HG03342 (cell line): ENCODE measurements at regions not wholly inside any gene's neighbourhood (a gene's known extent, or its start where the extent isn't known, plus 50 kb on each side); places are given as distances from the start of the nearest gene placed in this dataset.
"Not testable (repeated sequence)": the region's sequence is repeated elsewhere in the genome, so short reads cannot be mapped to it uniquely, and the experiment has no call there.

ENCODE experiments used
- ATAC-seq: cut with Tn5 transposase; IDR thresholded peaks from one replicate; pipeline ENCODE4 v1.9.1; 2021; ENCODE audit warnings: mild to moderate bottlenecking, moderate library complexity; ENCODE audit not compliant: unreplicated experiment

- not testable (repeated sequence) for ATAC-seq
Observed at GRCh38 chr4:69013933-69014332, 62.3 kb upstream of the UGT2A3 start.

DNA sequence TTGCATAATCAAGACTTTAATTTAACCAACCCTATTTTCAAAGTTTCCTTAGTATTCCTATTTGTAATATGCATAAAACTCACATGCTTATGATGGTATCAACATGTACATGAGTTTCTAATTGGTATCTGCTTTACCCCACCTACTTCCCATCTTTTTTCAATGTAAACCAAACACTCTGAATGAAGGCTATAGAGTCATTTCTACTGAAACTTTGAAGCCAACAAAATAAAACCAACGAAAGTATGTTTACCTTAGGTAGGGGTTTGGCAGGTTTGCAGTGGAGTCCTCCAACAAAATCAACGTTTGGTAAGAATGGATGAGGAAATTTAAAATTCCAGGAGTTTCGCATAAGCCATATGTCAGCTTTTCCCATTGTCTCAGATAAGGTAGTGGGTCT, 66.4 kb upstream of the UGT2A3 start:
- not testable (repeated sequence) for ATAC-seq

GRCh38 chr4:69019538-69020461, 68.2 kb upstream of the UGT2A3 start:
- not testable (repeated sequence) for ATAC-seq

DNA sequence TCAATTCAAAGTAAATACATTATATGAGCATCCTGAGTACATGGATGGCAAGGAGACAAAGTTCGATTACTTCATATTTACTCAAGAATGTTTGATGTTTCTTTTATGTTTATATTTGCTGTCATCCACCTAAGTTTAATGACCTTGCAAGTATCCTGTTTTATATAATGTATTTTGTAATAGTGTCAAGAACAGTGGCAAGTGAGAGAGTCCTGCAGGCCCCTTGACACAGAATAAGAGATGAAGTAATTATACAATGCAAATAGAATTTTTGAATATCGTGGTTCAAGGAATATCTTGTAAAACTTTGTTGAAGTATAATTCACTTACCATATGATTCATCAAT, 68.8 kb upstream of the UGT2A3 start:
- ATAC-seq, result not testable (repeated sequence)

DNA sequence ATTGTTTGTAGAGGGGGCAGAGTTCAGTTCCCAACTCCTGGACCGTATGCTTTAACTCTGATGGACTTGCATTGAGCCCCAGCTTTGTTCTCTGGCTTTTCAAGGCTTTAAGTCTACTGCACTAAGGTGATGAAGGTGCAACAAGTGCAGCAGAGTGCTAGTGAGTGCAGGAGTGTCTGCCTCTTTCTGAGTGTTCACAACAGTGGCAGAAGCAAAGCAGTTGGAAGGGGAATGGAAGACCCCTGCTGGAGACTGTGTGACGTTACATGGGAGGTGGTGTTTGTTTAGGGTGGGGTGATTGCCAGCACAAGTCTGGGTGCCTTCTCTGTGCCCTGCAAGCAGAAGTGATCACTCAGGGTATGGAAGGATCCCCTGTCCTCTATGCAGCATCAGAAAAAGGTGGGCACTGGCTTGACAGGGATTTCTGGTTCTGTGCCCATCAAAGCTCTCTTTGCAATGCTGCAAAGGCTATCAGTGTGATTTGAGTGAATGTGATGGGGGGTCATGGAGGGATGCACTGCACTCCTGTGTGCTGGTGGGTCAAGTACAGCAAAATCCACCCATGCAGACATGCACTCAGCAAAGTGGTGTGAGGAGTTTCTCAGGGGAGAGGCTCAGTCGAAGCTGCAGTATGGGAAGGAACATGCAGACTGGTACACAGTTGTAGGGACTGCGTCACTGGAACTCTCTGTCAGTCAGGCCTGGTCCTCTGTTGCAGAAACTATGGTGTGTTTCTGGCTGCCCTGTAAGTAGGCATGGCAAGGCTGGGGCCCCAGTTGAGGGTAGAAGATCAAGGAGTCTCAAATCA, 70.9 kb upstream of the UGT2B7 start:
- ATAC-seq, result peak; percentile 92

DNA sequence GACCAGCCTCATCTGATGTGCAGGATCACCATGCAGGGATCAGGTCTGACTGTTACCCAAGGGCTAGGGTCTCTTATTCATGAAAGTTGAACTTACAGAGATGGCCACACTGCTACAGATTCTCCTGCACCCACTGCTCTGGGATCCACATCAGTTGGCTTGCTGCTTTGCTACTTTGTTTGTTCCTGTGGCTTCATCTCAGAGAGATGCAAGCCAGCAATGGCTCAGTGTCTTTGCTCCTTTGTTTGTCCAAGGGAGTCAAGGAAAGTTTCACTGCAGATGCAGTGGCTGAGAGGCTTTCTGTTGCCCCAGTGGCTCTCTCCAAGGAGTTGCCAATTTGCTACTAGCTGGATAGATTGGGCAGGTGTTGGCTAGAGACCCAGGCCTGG, 70.3 kb upstream of the UGT2B7 start:
- ATAC-seq, result no peak

- ATAC-seq, result no peak
Observed at GRCh38 chr4:69026974-69027373, 69.3 kb upstream of the UGT2B7 start.

DNA sequence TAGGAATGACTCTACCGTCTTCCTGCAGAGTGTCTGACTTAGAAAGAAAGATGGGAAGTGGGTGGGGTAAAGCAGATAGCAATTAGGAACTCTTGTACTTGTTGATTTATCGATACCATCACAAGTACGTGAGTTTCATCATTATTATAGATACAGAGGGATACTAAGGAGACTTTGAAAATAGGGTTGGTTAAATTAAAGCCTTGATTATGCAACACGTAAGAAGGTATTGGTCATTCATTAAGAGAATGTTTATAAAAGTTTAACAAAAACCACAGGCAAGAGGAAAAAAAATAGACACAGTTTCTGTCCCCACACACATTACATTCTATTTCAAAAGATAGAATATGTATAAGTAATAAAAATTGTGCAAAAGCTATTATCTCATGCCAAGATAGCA, 65.9 kb upstream of the UGT2B7 start:
- no peak for ATAC-seq

DNA sequence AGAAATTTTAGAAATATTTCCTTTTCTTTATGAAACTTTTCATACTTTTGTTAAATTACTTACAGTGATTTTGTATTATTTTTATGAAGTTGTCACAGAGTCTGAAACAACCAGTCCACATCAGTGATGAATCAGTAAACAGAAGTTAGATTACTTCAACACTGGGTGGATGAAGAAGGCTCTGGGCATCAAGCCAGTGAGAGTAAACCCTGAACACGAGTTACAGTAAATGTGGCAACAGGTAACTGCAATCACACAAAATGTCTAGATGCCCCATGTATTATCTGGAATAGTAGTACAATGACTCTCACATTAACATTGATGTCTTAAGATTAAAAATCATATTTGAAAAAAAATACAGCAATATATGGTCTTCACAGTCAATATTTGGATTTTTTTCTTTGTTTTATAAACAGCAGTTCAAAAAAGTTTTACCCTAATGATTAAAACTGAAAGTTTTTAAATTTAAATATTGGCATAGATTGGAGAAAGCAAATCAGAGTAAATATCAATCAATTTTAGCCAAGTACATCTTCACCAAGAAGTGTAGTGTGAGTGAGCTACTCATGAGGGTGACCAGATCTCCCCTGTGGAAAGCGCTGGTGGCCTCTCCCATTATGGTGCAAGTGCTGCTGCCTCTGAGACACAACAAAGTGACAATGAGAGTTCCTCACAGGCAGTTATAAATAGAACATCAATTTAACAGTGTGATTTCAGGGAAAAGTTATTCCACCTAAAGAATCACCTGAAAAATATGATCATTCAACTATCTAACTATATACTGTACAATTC, 63.2 kb upstream of the UGT2B7 start:
- no peak for ATAC-seq

DNA sequence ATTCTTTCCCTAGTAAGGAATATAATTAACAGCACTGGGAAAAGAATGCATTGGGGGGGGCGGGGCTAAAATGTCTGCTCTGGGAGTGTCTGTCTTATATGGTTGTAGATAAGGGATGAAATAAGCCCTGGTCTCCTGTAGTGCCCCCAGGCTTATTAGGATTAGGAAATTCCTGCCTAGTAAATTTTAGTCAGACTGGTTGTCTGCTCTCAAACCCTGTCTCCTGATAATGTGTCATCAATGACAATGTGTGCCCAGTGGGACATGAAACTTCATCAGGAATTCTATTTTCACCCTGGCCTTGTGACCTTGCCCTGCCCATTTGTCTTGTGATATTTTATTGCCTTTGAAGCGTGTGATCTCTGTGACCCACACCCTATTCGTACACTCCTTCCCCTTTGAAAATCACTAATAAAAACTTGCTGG, 61.9 kb upstream of the UGT2B7 start:
- ATAC-seq, result not testable (repeated sequence)

GRCh38 chr4:69038582-69038981, 57.7 kb upstream of the UGT2B7 start:
- ATAC-seq, result no peak

GRCh38 chr4:69039071-69039470, 57.2 kb upstream of the UGT2B7 start:
- ATAC-seq, result no peak

- ATAC-seq, result no peak
Observed at GRCh38 chr4:69044247-69044646, 52.0 kb upstream of the UGT2B7 start.
